Keratinocyte (primary cell): ENCODE measurements at regions not wholly inside any gene's neighbourhood (a gene's known extent, or its start where the extent isn't known, plus 50 kb on each side); places are given as distances from the start of the nearest gene placed in this dataset.

Experiments
- DNase-seq: peaks from one replicate; pipeline ENCODE4 v3.0.0-alpha.2; 2011; ENCODE audit warnings: low read depth, missing footprints, low spot score
- FAIRE-seq: peaks from 2 replicates; lab custom pipeline; 2011; peaks lifted over from hg19 to GRCh38; lab: Jason Lieb, UNC
- H2AFZ ChIP-seq: 2 replicates; pipeline ENCODE4 v1.6.0; 2012; ENCODE audit warnings: low read length, control low read depth, inconsistent platforms; ENCODE audit not compliant: control insufficient read depth
- H3K27ac ChIP-seq: 2 replicates; pipeline ENCODE4 v1.5.1; 2011; ENCODE audit warnings: low read length; ENCODE audit not compliant: control insufficient read depth, insufficient read depth
- H3K27me3 ChIP-seq: 3 replicates; pipeline ENCODE4 v1.6.0; 2011; ENCODE audit warnings: low read length; ENCODE audit not compliant: control insufficient read depth, insufficient read depth; ENCODE audit errors: extremely low read depth
- H3K36me3 ChIP-seq, 2 experiments: 2 replicates in 1 of 2; 3 replicates in 1 of 2; pipeline ENCODE4 v1.5.1; 2011; ENCODE audit warnings: low read length in 2 of 2, mild to moderate bottlenecking in 1 of 2; ENCODE audit not compliant: control insufficient read depth in 2 of 2, insufficient read depth in 2 of 2; ENCODE audit errors: extremely low read depth in 1 of 2
- H3K4me1 ChIP-seq: 3 replicates; pipeline ENCODE4 v1.5.1; 2011; ENCODE audit warnings: low read length; ENCODE audit not compliant: control insufficient read depth, insufficient read depth; ENCODE audit errors: extremely low read depth
- H3K4me2 ChIP-seq: 3 replicates; pipeline ENCODE4 v1.6.0; 2011; ENCODE audit warnings: low read depth, low read length; ENCODE audit not compliant: control insufficient read depth, insufficient read depth; ENCODE audit errors: extremely low read depth
- H3K4me3 ChIP-seq, 3 experiments: fragments of 200-600 bp in 1 of 3; sonication (generic) in 1 of 3; 2 replicates in 2 of 3; 3 replicates in 1 of 3; pipeline ENCODE4 v1.5.1; 2011 to 2016; ENCODE audit warnings: low read length in 3 of 3, mild to moderate bottlenecking in 3 of 3, control low read depth in 2 of 3, inconsistent platforms in 1 of 3, low read depth in 1 of 3, mixed read lengths in 1 of 3, mixed run types in 1 of 3, moderate library complexity in 1 of 3; ENCODE audit not compliant: control insufficient read depth in 2 of 3, insufficient read depth in 2 of 3; ENCODE audit errors: extremely low read depth in 1 of 3
- H3K79me2 ChIP-seq: 2 replicates; pipeline ENCODE4 v1.6.0; 2012; ENCODE audit warnings: low read length; ENCODE audit not compliant: control insufficient read depth, insufficient read depth
- H3K9ac ChIP-seq: 3 replicates; pipeline ENCODE4 v1.6.0; 2011; ENCODE audit warnings: low read length; ENCODE audit not compliant: control insufficient read depth, insufficient read depth; ENCODE audit errors: extremely low read depth
- H3K9me1 ChIP-seq: 3 replicates; pipeline ENCODE4 v1.6.0; 2011; ENCODE audit warnings: low read length; ENCODE audit not compliant: control insufficient read depth, insufficient read depth; ENCODE audit errors: extremely low read depth
- H3K9me3 ChIP-seq: 2 replicates; pipeline ENCODE4 v1.5.1; 2012; ENCODE audit warnings: low read depth, low read length; ENCODE audit not compliant: control insufficient read depth
- H4K20me1 ChIP-seq: 3 replicates; pipeline ENCODE4 v1.6.0; 2011; ENCODE audit warnings: low read length; ENCODE audit not compliant: control insufficient read depth, insufficient read depth; ENCODE audit errors: extremely low read depth
- CTCF ChIP-seq, 3 experiments: IDR thresholded peaks in 1 of 3; conservative IDR thresholded peaks in 1 of 3; optimal IDR thresholded peaks in 1 of 3; 2 replicates in 2 of 3; 3 replicates in 1 of 3; pipeline versions ENCODE3 to v1.5.1; 2011; ENCODE audit warnings: low read length in 3 of 3, mild to moderate bottlenecking in 3 of 3, moderate library complexity in 2 of 3, control low read depth in 1 of 3, inconsistent platforms in 1 of 3; ENCODE audit not compliant: insufficient read depth in 2 of 3; ENCODE audit errors: extremely low read depth in 1 of 3
- EZH2 ChIP-seq: IDR thresholded peaks from one replicate; pipeline ENCODE4 v1.6.1; 2012; ENCODE audit warnings: inconsistent platforms, mild to moderate bottlenecking, low read length, moderate library complexity
- dilution Hi-C: fragments of 300-500 bp; cut with MboI; formaldehyde crosslinking; loops from one replicate; pipeline ENCODE4 v1.7.0; 2020; ENCODE audit warnings: low sequenced_read_pairs; ENCODE audit not compliant: extremely low pct_ligation_motif_present

DNA sequence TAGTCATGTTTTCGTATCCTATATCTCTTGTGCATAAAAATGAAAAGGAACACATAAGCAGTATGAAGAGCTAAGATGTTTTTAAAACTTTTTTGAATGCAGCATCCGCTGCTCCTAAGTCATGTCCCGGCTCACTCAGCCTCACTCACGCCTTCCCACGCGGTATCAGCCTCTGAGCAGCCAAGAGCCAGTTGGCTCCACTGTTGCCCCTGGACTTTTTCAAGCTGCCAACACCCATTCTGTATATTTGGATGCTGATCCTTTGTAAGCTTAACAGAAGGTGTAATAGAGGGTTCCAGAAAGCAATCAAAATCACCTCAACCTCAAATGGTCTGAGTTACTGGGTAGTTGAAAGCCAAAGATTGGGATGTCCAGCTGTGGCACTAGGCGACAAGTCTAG lies 139.3 kb downstream of the TTLL2 start:
- Histone ChIP-seq H2AFZ (no peak overlapping the region), H3K36me3 (no peaks in the 10 kb centered on the region), H3K27ac (no peak overlapping the region), H3K79me2 (no peaks in the 10 kb centered on the region), H3K9ac (no peak overlapping the region), H3K4me2 (no peak overlapping the region), H4K20me1 (no peaks in the 10 kb centered on the region), H3K4me1 (no peaks in the 10 kb centered on the region), H3K9me1 (no peaks in the 10 kb centered on the region), H3K27me3 (no peaks in the 10 kb centered on the region), H3K9me3 (no peaks in the 10 kb centered on the region), H3K4me3 (no peak overlapping the region)
- DNase-seq (no peak), FAIRE-seq (no peak)
- no peak for TF ChIP-seq EZH2
- no peak for TF ChIP-seq CTCF (optimal IDR thresholded peaks at IDR 0.05 in 1 of 3, IDR thresholded peaks at IDR 0.05 in 1 of 3, conservative IDR thresholded peaks at IDR 0.05 in 1 of 3; ENCODE audit: extremely low read depth in 1 of 3, insufficient read depth in 2 of 3, low read length in 3 of 3)
- dilution Hi-C loops, result no loop called here

GRCh38 chr6:167465482-167465881 lies 140.6 kb downstream of the TTLL2 start:
- Histone ChIP-seq H3K9me1 (no peaks in the 10 kb centered on the region), H3K9me3 (no peaks in the 10 kb centered on the region), H3K79me2 (no peaks in the 10 kb centered on the region), H3K9ac (no peak overlapping the region), H3K27me3 (no peaks in the 10 kb centered on the region), H4K20me1 (no peaks in the 10 kb centered on the region), H3K27ac (no peak overlapping the region), H3K4me3 (no peak overlapping the region), H3K4me1 (no peaks in the 10 kb centered on the region), H2AFZ (no peak overlapping the region), H3K4me2 (no peak overlapping the region), H3K36me3 (no peaks in the 10 kb centered on the region)
- dilution Hi-C loops, result no loop called here
- no peak for FAIRE-seq
- DNase-seq, result no peak
- TF ChIP-seq EZH2 (no peak), CTCF (optimal IDR thresholded peaks at IDR 0.05 in 1 of 3, IDR thresholded peaks at IDR 0.05 in 1 of 3, conservative IDR thresholded peaks at IDR 0.05 in 1 of 3; ENCODE audit: extremely low read depth in 1 of 3, insufficient read depth in 2 of 3, low read length in 3 of 3) (no peak)
